Frontal cortex (tissue), 3 donors: ENCODE measurements at regions not wholly inside any gene's neighbourhood (a gene's known extent, or its start where the extent isn't known, plus 50 kb on each side); places are given as distances from the start of the nearest gene placed in this dataset.
"Not testable (repeated sequence)": the region's sequence is repeated elsewhere in the genome, so short reads cannot be mapped to it uniquely, and the experiment has no call there.

Experiments used
- DNase-seq, 2 donors: peaks; one replicate each; pipeline ENCODE4 v3.0.0; 2012; ENCODE audit warnings: low spot score in 2 of 2
- FAIRE-seq: peaks from 2 replicates; lab custom pipeline; 2012; peaks lifted over from hg19 to GRCh38; lab: Jason Lieb, UNC
- donor health status: control.
- donor health status: control.
- donor health status: control.

GRCh38 chr7:118863966-118864365 lies 639.5 kb downstream of the ANKRD7 start:
- DNase-seq = no peak
- no peak for FAIRE-seq

GRCh38 chr7:118867860-118868259 lies 643.4 kb downstream of the ANKRD7 start:
- DNase-seq (no peak), FAIRE-seq (no peak)

- FAIRE-seq, DNase-seq: not testable (repeated sequence)
Measured at GRCh38 chr7:118869141-118869540, 644.6 kb downstream of the ANKRD7 start.

- DNase-seq (no peak), FAIRE-seq (no peak)
Measured at GRCh38 chr7:118870187-118870586, 645.7 kb downstream of the ANKRD7 start.

- FAIRE-seq (no peak), DNase-seq (no peak)
Measured at GRCh38 chr7:118872568-118872967, 648.1 kb downstream of the ANKRD7 start.

- no peak for DNase-seq
- no peak for FAIRE-seq
Measured at GRCh38 chr7:118877187-118877586, 652.7 kb downstream of the ANKRD7 start.

- DNase-seq (no peak), FAIRE-seq (no peak)
Measured at GRCh38 chr7:118878336-118878735, 653.8 kb downstream of the ANKRD7 start.

GRCh38 chr7:118898284-118898683 lies 673.8 kb downstream of the ANKRD7 start:
- DNase-seq (no peak), FAIRE-seq (no peak)

GRCh38 chr7:118902600-118902999 lies 678.1 kb downstream of the ANKRD7 start:
- FAIRE-seq = no peak
- no peak for DNase-seq

- FAIRE-seq = no peak
- no peak for DNase-seq
Measured at GRCh38 chr7:118907911-118908527, 683.5 kb downstream of the ANKRD7 start.

GRCh38 chr7:118916120-118916519 lies 691.6 kb downstream of the ANKRD7 start:
- DNase-seq, FAIRE-seq: not testable (repeated sequence)

- DNase-seq (no peak), FAIRE-seq (no peak)
Measured at GRCh38 chr7:118918556-118918955, 694.1 kb downstream of the ANKRD7 start.

- no peak for DNase-seq
- no peak for FAIRE-seq
Measured at GRCh38 chr7:118938845-118939244, 714.3 kb downstream of the ANKRD7 start.

- FAIRE-seq (no peak), DNase-seq (no peak)
Measured at GRCh38 chr7:118944271-118944670, 719.8 kb downstream of the ANKRD7 start.

- DNase-seq = no peak
Measured at GRCh38 chr7:118945911-118946682, 721.6 kb downstream of the ANKRD7 start.

GRCh38 chr7:118948508-118948907 lies 724.0 kb downstream of the ANKRD7 start:
- FAIRE-seq = no peak
- DNase-seq = no peak

More at GRCh38 chr7:118945911-118946682, 721.6 kb downstream of the ANKRD7 start:
- no peak for FAIRE-seq

- FAIRE-seq = no peak
- DNase-seq = no peak
Measured at GRCh38 chr7:118949031-118949430, 724.5 kb downstream of the ANKRD7 start.

- not testable (repeated sequence) for DNase-seq, FAIRE-seq
Measured at GRCh38 chr7:118956285-118956684, 731.8 kb downstream of the ANKRD7 start.

GRCh38 chr7:118969370-118969769 lies 744.9 kb downstream of the ANKRD7 start:
- FAIRE-seq (no peak), DNase-seq (no peak)

GRCh38 chr7:118971706-118972105 lies 747.2 kb downstream of the ANKRD7 start:
- FAIRE-seq (no peak), DNase-seq (no peak)

GRCh38 chr7:118974836-118975235 lies 750.3 kb downstream of the ANKRD7 start:
- FAIRE-seq = no peak
- DNase-seq = no peak
